Hematopoietic multipotent progenitor cell treated with erythropoietin and hydrocortisone succinate and interleukin-3 and kit ligand, for 4 days (in vitro differentiated cells): ENCODE measurements at regions not wholly inside any gene's neighbourhood (a gene's known extent, or its start where the extent isn't known, plus 50 kb on each side); places are given as distances from the start of the nearest gene placed in this dataset.

Source experiments
- DNase-seq: peaks from one replicate; pipeline ENCODE4 v3.0.0-alpha.2; 2015

DNA sequence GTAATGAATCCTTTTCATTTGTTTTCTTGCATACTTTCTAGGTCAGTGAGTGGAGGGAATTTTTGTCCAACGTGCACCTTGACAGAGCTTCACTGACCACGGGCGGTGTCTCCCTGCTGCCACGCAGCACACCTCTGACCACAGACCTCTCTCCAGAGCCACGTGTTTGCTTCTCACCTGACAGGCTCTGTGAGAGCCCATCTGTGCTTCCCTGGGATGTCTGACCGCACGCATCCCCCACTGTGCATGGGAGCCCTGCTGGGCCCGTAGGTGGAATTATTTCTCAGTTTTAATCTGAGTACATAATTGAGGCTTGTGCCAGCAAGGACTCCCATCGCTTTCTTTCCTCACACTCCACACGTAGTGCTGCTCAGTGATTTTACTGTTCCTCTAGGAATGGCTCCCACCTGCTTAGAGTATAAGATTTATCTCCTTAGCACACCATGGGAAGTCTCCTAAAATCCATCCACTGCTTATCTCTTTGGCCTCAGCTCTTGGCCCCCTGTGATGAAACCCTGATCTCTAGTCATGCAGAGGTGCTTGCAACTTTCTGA, 482.6 kb downstream of the TSN start:
- DNase-seq: no peak

- no peak for DNase-seq
These were observed 484.0 kb downstream of the TSN start for GRCh38 chr2:122239440-122239839.

DNA sequence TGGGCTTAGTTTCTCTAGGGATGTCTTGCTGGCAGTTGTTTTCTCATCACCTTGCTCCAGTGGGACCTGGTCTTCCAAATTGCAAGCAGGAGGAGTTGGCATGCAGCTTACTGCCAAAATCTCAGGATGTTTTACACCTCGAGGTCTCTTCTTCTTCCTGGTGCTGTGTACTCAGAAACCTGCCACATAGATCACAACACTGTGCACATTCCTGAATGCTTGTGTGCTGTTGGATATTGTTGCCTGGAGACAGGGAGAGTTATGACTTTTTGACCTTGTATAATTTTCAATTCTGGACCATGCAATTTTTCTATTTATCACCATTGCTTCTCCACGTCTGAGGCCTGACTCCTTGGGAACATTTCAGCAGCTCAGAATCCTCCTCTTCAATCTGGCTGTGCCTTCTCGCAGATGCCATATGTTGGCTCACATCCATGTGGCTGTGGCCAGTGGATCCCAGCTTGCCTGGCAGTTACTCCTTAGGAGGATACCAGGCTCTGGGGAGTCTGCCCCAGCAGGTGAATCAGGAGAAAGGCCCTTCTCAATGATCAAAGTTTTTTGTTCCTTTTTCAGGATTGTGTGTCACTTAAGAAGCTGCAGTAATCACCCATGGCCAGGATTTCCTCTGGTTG, 489.3 kb downstream of the TSN start:
- DNase-seq: no peak

DNA sequence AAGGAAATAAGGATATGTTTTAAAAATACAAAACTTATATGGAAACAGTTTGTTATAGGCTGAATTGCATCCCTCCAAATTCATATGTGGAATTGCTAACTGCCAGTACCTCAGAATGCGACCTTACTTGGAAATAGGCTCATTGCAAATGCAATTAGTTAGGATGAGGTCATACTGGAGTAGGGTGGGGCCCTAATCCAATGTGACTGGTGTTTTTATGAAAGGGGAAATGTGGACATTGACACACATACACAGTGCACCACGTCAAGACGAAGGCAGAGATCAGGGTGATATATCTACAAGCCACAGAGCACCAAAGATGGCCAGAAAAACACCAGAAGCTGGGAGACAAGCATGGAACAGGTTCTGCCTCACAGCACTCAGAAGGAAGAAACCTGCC, 494.2 kb downstream of the TSN start:
- peak; percentile 37 for DNase-seq

- no peak for DNase-seq
These were observed 495.7 kb downstream of the TSN start for GRCh38 chr2:122251158-122251557.

GRCh38 chr2:122251566-122251965, 496.1 kb downstream of the TSN start:
- no peak for DNase-seq

- no peak for DNase-seq
These were observed 500.5 kb downstream of the TSN start for GRCh38 chr2:122255924-122256323.

- DNase-seq: no peak
These were observed 506.5 kb downstream of the TSN start for GRCh38 chr2:122261911-122262310.

DNA sequence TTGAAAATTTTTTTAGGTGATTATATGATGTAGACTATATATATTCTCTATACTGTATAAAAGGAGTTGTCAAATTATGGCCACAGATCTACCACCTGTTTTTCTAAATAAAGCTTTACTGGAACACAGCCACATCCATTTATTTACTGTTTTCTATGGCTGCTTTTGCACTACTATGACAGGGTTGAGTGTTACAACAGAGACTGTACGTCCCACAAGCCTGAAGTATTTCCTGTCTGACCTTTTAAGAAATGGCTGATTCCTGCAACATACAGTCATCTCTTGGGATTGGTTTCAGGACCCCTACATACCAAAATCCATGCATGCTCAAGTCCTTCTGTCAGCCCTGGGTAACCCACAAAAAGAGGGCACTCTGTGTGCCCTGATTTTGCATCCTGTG, 508.3 kb downstream of the TSN start:
- DNase-seq: no peak

DNA sequence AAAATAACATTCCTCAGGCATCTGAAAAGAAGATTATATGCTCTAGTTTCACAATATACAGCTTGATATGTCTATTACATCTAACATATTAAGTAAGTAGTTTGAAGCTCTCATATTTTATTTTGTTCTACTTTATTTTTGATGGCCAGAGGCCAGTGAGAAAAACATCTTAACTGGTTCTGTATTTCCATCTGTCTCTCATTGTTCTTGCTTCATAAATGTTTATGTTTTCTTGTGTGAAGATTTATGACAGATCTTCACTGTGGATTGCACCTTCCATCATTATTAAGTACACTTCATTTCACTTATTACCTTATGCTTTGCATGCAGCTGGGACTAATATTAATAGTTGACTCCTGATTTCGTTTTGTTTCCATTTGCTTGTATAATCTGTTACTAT, 511.2 kb downstream of the TSN start:
- no peak for DNase-seq

GRCh38 chr2:122267947-122268346, 512.5 kb downstream of the TSN start:
- no peak for DNase-seq

DNA sequence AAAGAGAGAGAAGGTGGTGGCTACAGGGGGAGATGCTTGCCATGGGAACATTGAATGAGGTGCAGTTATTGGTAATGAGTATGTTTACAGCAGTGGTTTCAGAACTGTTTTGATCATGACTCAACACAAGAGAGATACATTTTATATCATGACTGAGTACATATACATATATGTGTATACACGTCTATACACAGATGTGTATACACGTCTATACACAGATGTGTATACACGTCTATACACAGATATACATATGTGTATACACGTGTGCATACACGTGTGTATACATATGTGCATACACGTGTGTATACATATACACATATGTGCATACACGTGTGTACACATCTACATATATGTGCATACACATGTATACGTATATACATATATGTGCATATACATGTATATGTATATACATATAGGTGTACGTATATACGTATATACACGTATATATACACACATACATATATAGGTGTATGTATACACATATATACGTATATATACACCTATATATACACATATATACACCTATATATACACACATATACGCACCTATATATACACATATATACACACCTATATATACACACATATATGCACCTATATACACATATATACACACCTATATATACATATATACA, 518.5 kb downstream of the TSN start:
- DNase-seq: no peak

- DNase-seq: no peak
These were observed 522.5 kb downstream of the TSN start for GRCh38 chr2:122277956-122278355.

DNA sequence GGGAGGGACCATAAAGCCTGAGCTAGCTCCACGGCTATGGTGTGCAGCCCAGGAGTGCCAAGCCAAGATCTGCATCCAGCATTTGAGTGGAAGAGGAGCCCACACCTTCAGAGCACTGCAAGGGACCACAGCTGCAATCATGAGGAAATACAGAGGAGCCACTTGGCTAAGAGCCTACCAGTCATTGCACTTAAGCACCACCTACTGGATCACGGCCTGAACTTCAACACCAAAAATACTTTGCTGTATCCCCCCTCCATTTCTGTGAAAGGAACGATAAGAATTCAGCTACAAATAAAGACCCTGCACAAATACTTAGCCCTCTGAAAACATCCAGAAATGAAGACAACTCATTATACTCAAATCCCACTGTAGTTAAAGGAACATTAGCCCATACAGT, 545.3 kb downstream of the TSN start:
- peak; percentile 47 for DNase-seq

- DNase-seq: no peak
These were observed 552.3 kb downstream of the TSN start for GRCh38 chr2:122307763-122308162.

GRCh38 chr2:122315306-122315705, 559.9 kb downstream of the TSN start:
- peak; percentile 40 for DNase-seq

GRCh38 chr2:122319539-122320132, 564.2 kb downstream of the TSN start:
- DNase-seq: no peak

DNA sequence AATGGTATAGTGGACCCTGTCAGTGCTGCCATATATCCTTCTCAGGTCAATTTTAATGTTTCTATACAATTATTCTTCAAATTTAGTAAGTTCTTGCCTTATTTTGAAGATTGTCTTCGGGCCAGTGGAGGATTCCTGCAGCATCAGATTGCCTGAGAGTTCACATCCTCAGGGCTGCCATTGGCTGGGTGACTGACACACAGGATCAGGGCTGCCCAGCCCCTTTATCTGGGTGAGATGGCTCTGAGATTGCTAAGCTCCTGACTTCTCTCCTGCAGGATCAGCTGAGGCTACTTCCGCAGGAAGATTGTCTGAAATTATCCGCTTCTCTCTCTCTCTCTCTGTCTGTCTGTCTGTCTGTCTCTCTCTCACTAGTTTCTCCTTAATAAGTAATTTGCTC, 567.4 kb downstream of the TSN start:
- no peak for DNase-seq

DNA sequence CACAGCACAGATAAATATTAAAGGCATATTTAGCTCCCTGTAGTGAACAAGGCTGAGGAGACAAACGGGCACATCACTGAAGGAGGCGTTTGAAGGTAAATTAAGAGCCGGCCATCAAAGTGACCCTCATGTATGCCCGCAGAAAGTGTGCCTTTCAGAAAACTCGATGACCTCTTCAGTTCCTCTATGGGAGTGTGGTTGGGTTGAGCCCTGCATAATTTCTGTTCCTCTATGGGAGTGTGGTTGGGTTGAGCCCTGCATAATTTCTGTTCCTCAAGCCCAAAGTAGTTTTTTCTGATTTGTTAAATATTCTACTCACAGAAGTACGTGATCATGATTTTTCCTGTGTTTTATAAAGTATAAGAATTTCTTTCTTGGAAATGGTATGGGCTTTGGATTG, 568.5 kb downstream of the TSN start:
- DNase-seq: no peak

DNA sequence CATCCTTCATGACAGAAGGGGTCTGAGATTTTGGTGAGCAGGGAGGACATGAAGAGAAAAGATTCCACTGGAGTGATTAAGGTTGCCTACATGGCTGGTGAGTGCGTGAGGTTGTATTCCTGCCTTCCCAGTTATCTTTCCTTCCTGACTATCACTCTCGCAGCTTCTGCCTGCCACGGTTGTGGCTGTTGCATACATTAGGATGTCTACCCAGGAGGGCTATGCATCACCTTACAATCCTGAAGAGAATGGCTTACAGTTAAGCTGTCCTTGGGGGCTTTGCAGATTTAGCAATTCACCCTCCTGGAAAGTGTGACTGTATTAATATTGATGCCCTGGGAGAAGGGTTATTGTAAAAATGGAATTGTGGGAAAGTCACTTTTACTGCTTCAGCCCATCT, 571.0 kb downstream of the TSN start:
- no peak for DNase-seq

- no peak for DNase-seq
These were observed 573.4 kb downstream of the TSN start for GRCh38 chr2:122328816-122329215.

DNA sequence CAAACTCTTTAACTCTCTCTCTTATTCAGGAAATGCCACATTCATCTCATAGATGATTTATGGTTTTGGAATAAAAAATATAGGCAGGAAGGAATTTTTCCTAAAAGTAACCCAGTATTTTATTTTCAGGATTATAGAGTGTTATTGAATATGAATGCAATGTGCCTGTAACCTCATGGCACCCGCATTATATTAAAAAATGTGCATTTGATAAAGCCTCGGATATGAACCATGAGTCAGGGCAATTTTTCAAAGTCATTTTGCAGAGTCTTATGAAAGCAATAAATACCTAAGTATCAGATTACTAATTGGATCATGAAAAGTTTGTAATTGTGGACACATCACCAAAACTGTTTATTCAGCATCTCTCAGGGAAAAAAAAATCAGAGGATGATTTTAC, 573.8 kb downstream of the TSN start:
- no peak for DNase-seq

DNA sequence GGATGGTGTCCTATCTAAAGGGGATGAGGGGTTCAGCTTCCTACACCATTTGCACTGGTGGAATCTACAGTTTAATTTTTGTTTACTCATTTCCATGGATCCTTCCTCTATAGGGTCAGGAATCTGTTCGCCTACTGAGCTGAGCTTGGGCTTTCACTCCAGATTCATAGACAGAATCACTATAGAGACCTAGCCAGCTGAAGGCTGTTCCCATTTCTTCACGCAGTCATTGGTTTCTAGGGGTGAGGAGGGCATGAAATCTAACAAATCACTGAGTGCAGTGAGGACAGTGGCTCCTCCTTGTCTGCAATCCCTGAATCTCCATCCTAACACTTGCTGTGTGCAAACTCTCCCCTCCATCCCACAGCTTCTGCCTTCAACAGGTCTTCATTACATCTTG, 578.5 kb downstream of the TSN start:
- no peak for DNase-seq

DNA sequence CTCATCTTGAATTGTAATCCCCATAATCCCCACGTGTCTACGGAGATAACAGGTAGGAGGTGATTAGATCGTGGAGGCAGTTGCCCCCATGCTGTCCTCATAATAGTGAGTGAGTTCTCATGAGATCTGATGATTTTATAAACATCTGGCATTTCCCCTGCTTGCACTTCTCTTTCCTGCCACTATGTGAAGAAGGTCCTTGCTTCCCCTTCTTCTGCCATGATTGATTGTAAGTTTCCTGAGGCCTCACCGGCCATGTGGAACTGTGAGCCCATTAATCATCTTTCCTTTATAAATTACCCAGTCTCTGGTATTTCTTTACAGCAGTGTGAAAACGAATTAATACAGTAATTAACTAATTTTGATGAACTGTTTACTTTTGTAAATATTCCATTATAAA, 582.5 kb downstream of the TSN start:
- DNase-seq: no peak

GRCh38 chr2:122340246-122340645, 584.8 kb downstream of the TSN start:
- DNase-seq: no peak
